ENCODE measurements at regions not wholly inside any gene's neighbourhood (a gene's known extent, or its start where the extent isn't known, plus 50 kb on each side); places are given as distances from the start of the nearest gene placed in this dataset.

DNA sequence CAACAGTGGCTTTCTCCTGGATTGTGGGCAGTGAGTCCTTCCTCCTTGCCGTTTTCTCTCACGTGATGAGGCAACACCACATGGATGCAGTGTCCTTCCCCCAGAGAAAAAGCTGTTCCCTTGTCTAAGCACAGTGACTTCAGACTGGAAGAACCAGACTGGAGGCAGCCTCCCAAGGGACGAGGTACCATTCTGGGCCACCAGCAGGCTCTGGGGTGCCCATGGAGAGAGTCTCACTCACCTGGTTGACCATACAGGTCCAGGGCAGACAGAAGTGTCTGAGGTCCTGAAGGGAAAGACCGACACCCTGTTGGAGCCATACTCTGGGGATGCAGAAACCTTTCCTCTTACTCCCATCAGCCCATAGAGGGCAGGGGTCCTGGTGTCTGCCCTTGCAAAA is 69.2 kb upstream of the DOCK1 start:
- no peak for DNase-seq (ENCODE audit: low read depth)
- Histone ChIP-seq H3K4me1 (ENCODE audit: control insufficient read depth, insufficient read depth, low read length) (peaks cover 8% of the 10 kb centered on the region), H3K27me3 (replicated peaks; ENCODE audit: control insufficient read depth, insufficient read depth, low read length) (peaks cover 36% of the 10 kb centered on the region), H3K4me3 (ENCODE audit: low read length) (no peak overlapping the region), H3K9ac (ENCODE audit: low read length) (no peak overlapping the region), H3K9me3 (ENCODE audit: control insufficient read depth, low read length) (peaks cover 6% of the 10 kb centered on the region), H3K36me3 (ENCODE audit: control insufficient read depth, insufficient read depth, low read length, severe bottlenecking) (no peaks in the 10 kb centered on the region)

DNA sequence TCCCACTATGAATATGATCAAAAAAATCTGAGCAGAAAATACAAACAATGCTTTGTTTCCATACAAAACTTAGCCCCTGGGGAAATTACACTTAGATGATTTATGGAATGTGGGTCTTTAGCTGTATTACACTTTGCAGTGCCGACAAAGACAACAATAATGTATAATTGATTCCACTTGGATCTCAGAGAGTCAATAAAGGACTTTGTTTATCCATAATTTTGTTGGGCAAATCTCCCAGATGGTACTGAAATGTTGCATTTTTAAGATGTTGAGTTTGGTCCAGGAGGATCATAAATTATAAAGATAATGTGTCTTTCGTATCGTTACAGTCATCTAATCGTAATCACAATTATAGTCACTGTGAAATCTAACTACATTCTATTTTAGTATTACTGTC is 66.9 kb upstream of the DOCK1 start:
- Histone ChIP-seq H3K4me3 (ENCODE audit: low read length) (no peak overlapping the region), H3K9me3 (ENCODE audit: control insufficient read depth, low read length) (peaks cover 3% of the 10 kb centered on the region), H3K9ac (ENCODE audit: low read length) (no peak overlapping the region), H3K27me3 (replicated peaks; ENCODE audit: control insufficient read depth, insufficient read depth, low read length) (peaks cover 41% of the 10 kb centered on the region), H3K4me1 (ENCODE audit: control insufficient read depth, insufficient read depth, low read length) (peaks cover 8% of the 10 kb centered on the region), H3K36me3 (ENCODE audit: control insufficient read depth, insufficient read depth, low read length, severe bottlenecking) (no peaks in the 10 kb centered on the region)
- DNase-seq (ENCODE audit: low read depth): no peak

DNA sequence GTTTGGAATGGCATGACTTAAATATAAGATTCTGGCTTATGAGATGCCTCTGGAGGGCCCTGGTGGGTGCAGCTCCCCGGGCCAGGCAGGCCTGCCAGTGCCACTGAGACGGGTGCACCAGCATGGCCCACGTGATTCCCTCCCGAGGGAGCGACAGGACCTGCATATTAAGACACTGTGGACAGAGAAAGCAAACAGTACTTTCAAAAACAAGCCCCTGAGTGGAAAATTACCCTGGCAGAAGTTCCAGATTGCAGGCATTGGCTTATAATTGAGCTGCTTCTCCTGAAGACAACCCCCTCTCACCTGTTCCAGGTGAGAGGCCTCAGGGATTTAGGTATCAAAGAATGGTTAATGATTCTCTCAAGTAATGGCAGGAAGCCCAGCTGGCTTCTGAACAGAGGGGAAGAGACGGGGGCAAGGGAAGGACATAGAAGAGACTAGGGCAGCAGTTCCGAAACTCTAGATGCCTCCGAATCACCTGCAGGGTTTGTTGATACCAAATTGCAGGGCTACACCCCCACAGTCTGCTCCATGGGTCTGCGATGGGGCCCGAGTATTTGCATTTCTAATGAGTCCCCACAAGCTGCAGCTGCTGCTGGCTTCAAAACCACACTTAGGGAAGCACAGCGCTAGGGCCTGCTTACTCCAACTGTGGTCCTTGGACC is 66.0 kb upstream of the DOCK1 start:
- no peak for DNase-seq (ENCODE audit: low read depth)
- Histone ChIP-seq H3K4me3 (ENCODE audit: low read length) (no peak overlapping the region), H3K36me3 (ENCODE audit: control insufficient read depth, insufficient read depth, low read length, severe bottlenecking) (no peaks in the 10 kb centered on the region), H3K9ac (ENCODE audit: low read length) (no peak overlapping the region), H3K27me3 (replicated peaks; ENCODE audit: control insufficient read depth, insufficient read depth, low read length) (peaks cover 32% of the 10 kb centered on the region), H3K4me1 (ENCODE audit: control insufficient read depth, insufficient read depth, low read length) (peaks cover 8% of the 10 kb centered on the region), H3K9me3 (ENCODE audit: control insufficient read depth, low read length) (peaks cover 3% of the 10 kb centered on the region)

DNA sequence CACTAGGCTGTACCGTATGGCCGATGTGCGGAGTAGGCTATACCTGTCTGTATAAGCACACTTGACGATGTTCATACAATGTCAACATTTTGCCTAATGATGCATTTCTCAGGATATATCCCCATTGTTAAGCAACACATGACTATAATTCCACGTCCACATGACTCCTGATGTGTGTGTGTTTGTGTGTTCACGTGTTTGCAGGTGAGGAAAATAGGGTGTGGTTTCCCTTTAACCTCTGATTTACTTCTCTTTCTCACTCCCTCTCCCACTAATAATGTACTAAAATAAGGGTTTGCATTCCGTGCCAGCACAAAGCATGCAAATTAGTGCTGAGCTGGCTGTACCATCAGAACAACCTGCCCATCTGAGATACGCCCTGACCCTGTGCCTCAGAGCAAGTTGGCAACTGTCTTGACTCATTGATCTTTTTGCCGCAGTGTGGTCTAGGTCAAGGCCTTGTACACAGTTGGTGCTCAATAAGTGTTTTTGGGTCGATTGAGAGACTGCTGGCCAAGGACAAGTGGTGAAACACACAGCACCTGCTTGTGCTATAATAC is 64.6 kb upstream of the DOCK1 start:
- Histone ChIP-seq H3K4me3 (ENCODE audit: low read length) (no peak overlapping the region), H3K27me3 (replicated peaks; ENCODE audit: control insufficient read depth, insufficient read depth, low read length) (peaks cover 23% of the 10 kb centered on the region), H3K36me3 (ENCODE audit: control insufficient read depth, insufficient read depth, low read length, severe bottlenecking) (no peaks in the 10 kb centered on the region), H3K9me3 (ENCODE audit: control insufficient read depth, low read length) (peaks cover 3% of the 10 kb centered on the region), H3K4me1 (ENCODE audit: control insufficient read depth, insufficient read depth, low read length) (peaks cover 8% of the 10 kb centered on the region), H3K9ac (ENCODE audit: low read length) (no peak overlapping the region)
- no peak for DNase-seq (ENCODE audit: low read depth)

DNA sequence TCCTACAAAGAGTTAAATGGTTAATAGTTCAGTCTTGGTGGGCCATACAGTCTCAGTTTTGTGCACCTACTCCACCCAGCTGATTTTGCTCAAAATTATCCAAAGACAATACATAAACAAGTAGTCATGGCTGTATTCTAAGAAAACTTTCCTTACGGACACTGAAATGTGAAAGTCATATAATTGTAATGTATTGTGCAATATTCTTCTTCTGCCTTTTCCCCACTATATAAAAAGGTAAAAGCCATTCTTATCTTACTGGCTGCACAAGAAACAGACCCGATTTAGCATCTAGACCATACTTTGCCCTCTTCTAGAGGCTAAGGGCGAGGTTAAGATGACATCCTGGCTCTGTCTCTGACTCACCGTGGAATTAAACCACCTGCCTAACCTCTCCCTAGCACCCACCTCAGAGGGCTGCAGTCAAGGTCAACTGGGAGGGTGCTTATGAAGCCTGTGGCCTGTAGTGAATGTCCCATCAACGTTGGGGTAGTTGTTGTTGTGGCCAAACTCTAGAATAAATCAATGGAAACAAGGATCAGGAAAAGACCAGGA is 63.8 kb upstream of the DOCK1 start:
- H3K4me1 ChIP-seq (ENCODE audit: control insufficient read depth, insufficient read depth, low read length): peaks cover 8% of the 10 kb centered on the region
- H3K4me3 ChIP-seq (ENCODE audit: low read length): no peak overlapping the region
- H3K27me3 ChIP-seq (replicated peaks; ENCODE audit: control insufficient read depth, insufficient read depth, low read length): peaks cover 18% of the 10 kb centered on the region
- DNase-seq (ENCODE audit: low read depth): no peak
- peaks cover 3% of the 10 kb centered on the region for H3K9me3 ChIP-seq (ENCODE audit: control insufficient read depth, low read length)
- no peak overlapping the region for H3K9ac ChIP-seq (ENCODE audit: low read length)
- H3K36me3 ChIP-seq (ENCODE audit: control insufficient read depth, insufficient read depth, low read length, severe bottlenecking): no peaks in the 10 kb centered on the region

DNA sequence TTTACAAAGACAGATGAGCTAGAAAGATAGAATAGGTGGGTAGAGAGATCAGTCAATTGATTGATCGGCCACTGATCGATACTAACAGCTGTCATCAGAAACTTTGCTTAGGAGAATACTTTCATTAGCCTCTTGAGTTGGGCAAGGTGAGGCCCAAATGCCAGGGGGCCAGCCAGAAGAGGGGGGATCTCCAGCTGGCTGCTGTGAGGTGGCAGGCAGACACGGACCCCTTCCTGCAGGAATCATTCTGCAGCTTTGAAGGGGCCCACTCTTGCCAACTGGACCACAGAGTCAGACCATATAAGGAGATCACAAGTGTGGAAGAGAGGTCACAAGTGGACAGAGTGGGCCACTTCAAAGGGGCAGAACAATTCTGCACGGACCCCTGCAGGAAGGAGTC is 62.9 kb upstream of the DOCK1 start:
- Histone ChIP-seq H3K9me3 (ENCODE audit: control insufficient read depth, low read length) (no peaks in the 10 kb centered on the region), H3K4me3 (ENCODE audit: low read length) (no peak overlapping the region), H3K4me1 (ENCODE audit: control insufficient read depth, insufficient read depth, low read length) (peaks cover 8% of the 10 kb centered on the region), H3K9ac (ENCODE audit: low read length) (no peak overlapping the region), H3K36me3 (ENCODE audit: control insufficient read depth, insufficient read depth, low read length, severe bottlenecking) (no peaks in the 10 kb centered on the region), H3K27me3 (replicated peaks; ENCODE audit: control insufficient read depth, insufficient read depth, low read length) (peaks cover 12% of the 10 kb centered on the region)
- DNase-seq (ENCODE audit: low read depth): no peak

DNA sequence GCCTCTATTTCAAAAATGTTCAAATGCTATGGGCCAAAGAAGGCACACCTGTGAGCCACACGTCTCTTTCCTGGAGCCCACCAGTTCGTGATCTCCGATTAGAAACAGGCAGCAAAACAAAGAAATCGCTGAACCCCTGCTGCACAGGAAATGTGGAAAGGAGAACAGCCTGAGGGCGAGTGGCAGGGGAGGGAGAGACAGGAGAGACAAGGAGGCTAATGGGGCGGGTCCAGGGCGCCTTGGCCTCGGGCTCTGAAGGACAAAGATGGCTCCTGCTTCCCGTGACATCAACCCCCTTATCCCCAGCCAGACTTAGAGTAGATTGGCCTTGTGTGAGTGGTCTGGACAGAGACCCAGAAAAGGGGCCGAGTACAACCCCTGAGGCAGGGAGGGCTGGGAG is 62.4 kb upstream of the DOCK1 start:
- Histone ChIP-seq H3K4me3 (ENCODE audit: low read length) (no peak overlapping the region), H3K4me1 (ENCODE audit: control insufficient read depth, insufficient read depth, low read length) (peaks cover 8% of the 10 kb centered on the region), H3K9me3 (ENCODE audit: control insufficient read depth, low read length) (no peaks in the 10 kb centered on the region), H3K27me3 (replicated peaks; ENCODE audit: control insufficient read depth, insufficient read depth, low read length) (peaks cover 12% of the 10 kb centered on the region), H3K36me3 (ENCODE audit: control insufficient read depth, insufficient read depth, low read length, severe bottlenecking) (no peaks in the 10 kb centered on the region), H3K9ac (ENCODE audit: low read length) (no peak overlapping the region)
- no peak for DNase-seq (ENCODE audit: low read depth)

DNA sequence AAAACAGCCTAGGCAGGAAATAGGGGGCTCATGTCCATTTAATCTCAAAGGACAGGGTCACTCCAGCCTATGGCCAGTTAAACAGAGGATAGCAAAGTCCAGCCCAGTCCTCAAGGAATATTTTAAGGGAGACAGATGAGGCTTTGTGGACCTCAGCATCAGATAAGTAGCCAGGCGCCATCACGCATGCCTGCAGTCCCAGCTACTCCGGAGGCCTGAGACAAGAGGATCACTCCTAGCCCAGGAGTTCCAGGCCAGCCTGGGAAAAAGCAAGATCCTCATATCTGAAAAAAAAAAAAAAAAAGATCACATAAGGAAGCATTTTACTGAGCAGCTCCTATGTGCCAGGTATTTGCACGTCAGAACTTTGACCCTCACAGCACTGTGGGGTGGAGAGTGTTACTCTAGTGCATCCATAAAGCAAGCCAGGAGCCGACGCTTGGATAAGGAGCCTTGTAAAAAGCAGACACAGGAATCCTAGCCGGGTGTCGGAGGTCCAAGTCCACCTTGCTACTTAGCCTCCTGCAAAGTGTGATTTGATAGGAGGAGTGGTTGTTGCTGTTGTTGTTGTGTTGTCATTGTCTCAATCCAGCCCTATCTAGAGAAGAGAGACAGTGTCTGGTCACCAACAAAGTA is 61.8 kb upstream of the DOCK1 start:
- no peak for DNase-seq (ENCODE audit: low read depth)
- Histone ChIP-seq H3K36me3 (ENCODE audit: control insufficient read depth, insufficient read depth, low read length, severe bottlenecking) (no peaks in the 10 kb centered on the region), H3K9ac (ENCODE audit: low read length) (no peak overlapping the region), H3K4me1 (ENCODE audit: control insufficient read depth, insufficient read depth, low read length) (peaks cover 6% of the 10 kb centered on the region), H3K9me3 (ENCODE audit: control insufficient read depth, low read length) (no peaks in the 10 kb centered on the region), H3K27me3 (replicated peaks; ENCODE audit: control insufficient read depth, insufficient read depth, low read length) (peaks cover 12% of the 10 kb centered on the region), H3K4me3 (ENCODE audit: low read length) (no peak overlapping the region)

DNA sequence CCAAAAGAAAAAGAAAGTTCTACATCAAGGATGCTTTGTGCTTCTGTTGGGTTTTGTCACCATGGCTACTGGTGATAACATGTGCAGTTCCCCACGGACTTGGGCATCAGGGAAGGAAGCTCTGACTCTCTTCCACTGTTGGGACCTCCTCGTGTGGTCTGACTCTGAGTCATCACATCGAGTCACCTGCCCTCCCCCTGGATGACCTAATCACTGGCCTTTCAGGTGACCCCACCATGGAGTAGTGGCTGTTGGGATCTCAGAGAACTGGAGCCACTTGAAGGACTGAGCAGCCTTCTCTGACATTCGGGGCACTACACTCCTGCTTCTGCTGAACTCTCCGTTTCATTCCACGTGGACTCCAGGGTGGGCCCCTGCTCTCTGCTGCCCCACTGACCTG is 60.8 kb upstream of the DOCK1 start:
- Histone ChIP-seq H3K4me1 (ENCODE audit: control insufficient read depth, insufficient read depth, low read length) (no peaks in the 10 kb centered on the region), H3K27me3 (replicated peaks; ENCODE audit: control insufficient read depth, insufficient read depth, low read length) (peaks cover 15% of the 10 kb centered on the region), H3K4me3 (ENCODE audit: low read length) (no peak overlapping the region), H3K36me3 (ENCODE audit: control insufficient read depth, insufficient read depth, low read length, severe bottlenecking) (no peaks in the 10 kb centered on the region), H3K9me3 (ENCODE audit: control insufficient read depth, low read length) (no peaks in the 10 kb centered on the region), H3K9ac (ENCODE audit: low read length) (no peak overlapping the region)
- no peak for DNase-seq (ENCODE audit: low read depth)

DNA sequence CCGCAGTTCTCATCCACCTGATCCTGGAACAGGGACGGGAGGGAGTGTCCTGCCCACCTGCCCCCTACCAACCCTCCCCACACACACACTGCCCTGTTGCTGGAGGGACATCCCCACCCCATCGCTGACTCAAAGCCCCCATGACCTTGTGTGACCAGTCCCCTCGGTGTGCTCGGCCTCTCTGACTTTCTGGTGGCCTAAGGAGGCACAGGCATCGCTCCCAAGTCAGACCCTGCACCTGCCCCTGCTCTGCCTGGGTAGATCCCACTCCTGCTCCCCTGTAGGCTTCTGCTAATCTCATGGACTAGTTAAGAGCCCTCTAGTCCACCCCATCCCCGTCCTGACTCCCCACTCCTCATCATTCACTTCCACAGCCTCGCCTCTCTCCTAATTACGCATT is 58.8 kb upstream of the DOCK1 start:
- Histone ChIP-seq H3K9me3 (ENCODE audit: control insufficient read depth, low read length) (no peaks in the 10 kb centered on the region), H3K4me1 (ENCODE audit: control insufficient read depth, insufficient read depth, low read length) (no peaks in the 10 kb centered on the region), H3K9ac (ENCODE audit: low read length) (no peak overlapping the region), H3K36me3 (ENCODE audit: control insufficient read depth, insufficient read depth, low read length, severe bottlenecking) (no peaks in the 10 kb centered on the region), H3K4me3 (ENCODE audit: low read length) (no peak overlapping the region), H3K27me3 (replicated peaks; ENCODE audit: control insufficient read depth, insufficient read depth, low read length) (peaks cover 28% of the 10 kb centered on the region)
- no peak for DNase-seq (ENCODE audit: low read depth)

DNA sequence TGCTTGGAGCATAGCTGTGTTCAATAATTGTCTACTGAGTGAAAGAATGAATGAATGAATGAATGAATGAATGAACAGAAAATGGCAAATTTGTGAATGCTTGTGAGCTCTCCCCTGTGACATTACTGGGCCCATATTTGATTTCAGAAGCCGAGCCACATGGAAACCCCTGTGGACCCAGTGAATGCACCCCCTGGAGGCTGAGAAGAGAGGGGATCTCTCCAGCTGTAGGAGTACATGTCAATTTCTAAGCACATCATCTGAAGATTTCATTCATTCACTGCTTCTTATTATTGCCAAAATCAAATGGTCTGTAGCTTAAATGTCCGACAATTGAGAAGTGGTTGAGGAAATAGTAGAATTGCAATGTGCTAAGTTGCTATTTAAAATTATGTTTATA is 58.3 kb upstream of the DOCK1 start:
- no peak overlapping the region for H3K9ac ChIP-seq (ENCODE audit: low read length)
- DNase-seq (ENCODE audit: low read depth): no peak
- no peaks in the 10 kb centered on the region for H3K9me3 ChIP-seq (ENCODE audit: control insufficient read depth, low read length)
- no peaks in the 10 kb centered on the region for H3K4me1 ChIP-seq (ENCODE audit: control insufficient read depth, insufficient read depth, low read length)
- no peak overlapping the region for H3K4me3 ChIP-seq (ENCODE audit: low read length)
- no peaks in the 10 kb centered on the region for H3K36me3 ChIP-seq (ENCODE audit: control insufficient read depth, insufficient read depth, low read length, severe bottlenecking)
- H3K27me3 ChIP-seq (replicated peaks; ENCODE audit: control insufficient read depth, insufficient read depth, low read length): peaks cover 28% of the 10 kb centered on the region

All from adipocyte (in vitro differentiated cells).